Hematopoietic multipotent progenitor cell treated with erythropoietin and hydrocortisone succinate and interleukin-3 and kit ligand, for 15 days (in vitro differentiated cells): ENCODE measurements at regions not wholly inside any gene's neighbourhood (a gene's known extent, or its start where the extent isn't known, plus 50 kb on each side); places are given as distances from the start of the nearest gene placed in this dataset.
"Not testable (repeated sequence)": the region's sequence is repeated elsewhere in the genome, so short reads cannot be mapped to it uniquely, and the experiment has no call there.

ENCODE experiments used
- DNase-seq: peaks from one replicate; pipeline ENCODE4 v3.0.0-alpha.2; 2015; ENCODE audit warnings: low spot score

DNA sequence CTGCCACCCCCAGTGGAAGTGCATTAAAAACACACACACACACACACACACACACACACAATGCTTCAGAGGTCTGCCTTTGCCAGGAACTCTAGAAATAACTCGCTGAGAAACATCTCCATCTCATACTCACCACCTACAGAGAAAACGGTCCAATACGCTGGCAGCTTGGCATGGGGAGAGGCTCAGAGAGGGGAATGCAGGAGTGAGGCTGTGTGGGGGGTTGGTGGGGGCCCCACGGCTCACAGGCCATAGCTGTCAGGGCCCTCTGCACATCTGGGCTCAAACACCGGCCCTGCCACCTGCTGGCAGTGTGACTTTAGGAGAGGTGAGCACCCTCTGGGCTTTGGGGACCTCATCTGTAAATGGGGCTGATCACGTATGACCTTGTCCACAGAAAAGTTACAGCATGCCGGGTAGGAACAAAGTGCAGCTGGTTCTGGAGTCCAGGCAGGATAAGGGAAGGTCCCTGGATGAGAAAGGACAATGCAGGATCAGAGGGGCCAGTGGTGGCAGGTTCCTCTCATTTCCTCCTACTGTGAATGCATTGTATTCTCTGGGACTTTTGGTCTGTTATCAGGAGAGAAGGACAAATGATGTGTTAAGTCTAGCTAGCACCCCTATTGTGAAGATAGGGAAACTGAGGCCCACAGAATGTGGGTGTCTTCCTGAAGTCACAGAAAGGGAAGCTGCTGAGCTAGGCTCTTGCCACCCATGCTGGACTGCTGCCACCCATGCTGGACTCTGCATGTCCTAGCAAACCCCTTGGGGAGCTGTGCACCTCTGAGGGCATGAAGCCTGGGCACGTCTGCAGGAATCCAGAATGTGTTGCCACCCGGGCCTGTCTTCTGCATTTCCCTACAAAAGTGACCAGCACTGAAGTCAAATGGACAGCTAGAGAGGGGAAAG is 404.6 kb downstream of the RPS24 start:
- DNase-seq, result no peak

DNA sequence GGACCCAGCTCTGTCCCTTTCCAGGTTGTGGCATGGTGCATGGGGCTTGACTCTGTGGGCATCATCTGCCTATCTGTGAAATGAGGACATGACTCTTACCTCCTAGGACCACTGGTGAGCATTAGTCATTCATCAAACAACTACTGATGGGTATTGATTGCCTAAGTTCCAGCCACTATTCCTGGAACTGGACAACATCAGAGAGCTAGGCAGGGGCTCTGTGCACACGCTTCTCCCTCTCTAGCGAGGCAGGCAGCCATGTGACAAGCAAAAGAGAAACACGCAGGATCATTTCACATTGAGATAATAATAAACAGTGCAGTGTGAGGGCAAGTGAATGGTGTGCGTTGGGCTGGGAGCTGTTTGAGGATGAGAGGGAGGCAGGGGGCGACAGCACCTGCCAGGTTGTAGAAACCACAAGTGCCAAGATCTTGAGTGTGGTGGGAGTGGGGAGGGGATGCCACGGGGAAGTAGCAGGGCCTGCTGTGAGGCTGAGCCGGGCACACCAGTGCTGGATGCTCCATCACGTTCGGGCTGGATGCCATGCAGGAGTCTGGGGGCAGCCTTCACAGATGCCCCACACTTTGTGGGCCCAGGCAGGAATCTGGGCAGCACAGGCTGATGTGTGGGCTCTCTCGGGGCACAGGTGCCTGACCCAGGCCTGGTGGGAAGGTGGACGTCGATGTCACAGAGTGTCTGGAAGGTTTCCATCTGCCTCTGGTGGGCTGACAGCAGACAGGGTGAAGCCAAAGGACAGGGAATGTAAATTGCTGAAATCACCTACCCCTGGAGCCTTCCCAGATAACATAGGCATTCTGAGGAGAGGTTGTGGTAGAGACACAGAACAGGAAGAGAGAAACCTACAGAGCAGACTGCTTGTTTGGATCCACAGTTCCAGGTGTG is 405.5 kb downstream of the RPS24 start:
- DNase-seq, result no peak

DNA sequence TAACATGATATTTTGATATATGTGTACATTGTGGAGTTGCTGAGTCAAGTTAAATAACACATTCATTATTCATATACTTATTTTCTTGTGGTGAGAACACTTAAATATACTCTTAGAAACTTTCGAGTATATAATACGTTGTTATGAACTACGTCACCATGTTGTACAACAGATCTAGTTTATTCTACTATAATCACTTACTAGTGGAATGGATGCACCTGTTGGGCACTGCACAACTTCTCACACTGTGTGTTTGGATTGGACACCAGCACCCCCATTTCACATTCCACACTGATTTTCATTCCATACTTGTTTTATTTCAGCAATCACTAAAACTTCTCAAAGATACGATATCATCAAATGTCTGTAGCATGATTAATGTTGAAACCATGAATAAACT is 407.3 kb downstream of the RPS24 start:
- no peak for DNase-seq

DNA sequence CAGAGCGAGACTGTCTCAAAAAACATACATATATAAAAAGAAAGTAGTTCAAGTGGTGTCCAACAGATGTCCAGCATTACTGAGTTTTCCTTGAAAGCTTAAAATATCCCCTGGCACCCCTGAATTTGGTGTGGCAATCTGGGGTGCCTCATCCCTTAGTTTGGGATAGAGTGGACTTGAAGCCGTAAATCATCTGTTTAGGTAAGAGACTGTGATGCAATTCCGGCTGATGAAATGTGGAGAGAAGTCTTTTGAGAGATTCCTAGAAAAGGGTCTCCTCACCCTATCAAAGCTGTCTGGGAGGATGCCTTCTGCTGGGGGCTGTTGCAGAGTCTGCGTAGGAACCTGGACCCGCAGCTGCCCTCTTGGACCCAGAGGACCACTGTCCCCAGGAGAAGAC is 408.0 kb downstream of the RPS24 start:
- DNase-seq, result no peak

DNA sequence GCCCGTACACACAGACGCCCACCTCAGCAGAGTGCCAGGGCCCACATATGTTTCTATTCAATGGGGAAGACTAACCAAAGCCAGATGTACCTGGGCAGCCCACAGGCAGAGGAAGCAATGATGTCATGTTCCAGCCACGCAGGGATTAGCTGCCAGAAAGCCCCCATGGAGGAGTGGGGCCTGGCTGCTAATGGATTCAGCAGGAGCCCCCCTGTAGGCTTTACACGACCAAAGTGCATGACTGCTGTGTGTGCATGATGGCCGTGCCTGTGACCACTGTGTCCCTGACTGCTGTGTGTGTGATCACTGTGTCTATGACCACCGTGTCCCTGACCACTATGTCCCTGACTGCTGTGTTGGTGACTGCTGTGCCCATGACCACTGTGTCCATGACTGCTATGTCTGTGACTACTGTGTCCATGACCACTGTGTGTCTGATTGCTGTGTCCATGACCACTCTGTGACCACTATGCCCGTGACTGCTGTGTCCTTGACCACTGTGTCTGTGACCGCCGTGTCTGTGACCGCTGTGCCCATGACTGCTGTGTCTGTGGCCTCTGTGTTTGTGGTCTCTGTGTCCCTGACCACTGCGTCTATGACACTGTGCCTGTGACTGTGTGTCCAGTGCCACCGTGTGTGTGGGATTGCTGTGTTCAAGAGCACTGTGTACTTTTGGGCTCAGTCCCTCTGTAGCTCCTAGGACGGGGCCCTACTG is 409.3 kb downstream of the RPS24 start:
- DNase-seq, result no peak

DNA sequence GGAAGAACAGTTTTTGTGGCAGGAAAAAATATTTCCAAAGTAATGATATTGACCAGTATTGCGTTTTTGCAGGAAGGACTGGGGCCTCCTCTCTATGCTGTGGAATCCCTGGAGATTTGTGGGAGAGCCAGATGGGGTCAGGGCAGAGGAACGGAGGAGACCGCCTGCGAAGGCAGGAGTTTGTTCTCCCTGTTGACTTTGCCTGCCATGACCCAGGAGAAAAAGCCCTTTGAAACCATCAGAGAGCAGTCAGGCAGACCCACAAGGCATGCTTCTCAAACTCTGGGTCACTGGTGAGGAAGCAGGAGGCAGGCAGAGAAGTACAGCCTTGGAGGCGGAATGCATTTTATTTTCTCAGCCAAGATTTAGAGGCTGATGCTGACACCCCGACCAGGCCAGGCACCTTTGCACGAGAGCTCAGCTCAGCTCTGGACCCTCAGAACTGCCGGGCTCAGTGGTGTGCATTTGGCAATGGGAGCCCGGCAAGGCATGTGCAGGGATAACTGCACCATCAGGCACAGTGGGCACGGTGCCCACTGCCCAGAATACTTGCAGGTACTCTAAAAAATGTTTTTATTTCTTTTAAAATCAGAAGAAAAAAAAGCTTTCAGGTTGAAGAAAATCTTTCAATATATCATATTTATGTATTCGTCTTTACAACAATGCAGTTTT is 410.4 kb downstream of the RPS24 start:
- DNase-seq, result no peak

DNA sequence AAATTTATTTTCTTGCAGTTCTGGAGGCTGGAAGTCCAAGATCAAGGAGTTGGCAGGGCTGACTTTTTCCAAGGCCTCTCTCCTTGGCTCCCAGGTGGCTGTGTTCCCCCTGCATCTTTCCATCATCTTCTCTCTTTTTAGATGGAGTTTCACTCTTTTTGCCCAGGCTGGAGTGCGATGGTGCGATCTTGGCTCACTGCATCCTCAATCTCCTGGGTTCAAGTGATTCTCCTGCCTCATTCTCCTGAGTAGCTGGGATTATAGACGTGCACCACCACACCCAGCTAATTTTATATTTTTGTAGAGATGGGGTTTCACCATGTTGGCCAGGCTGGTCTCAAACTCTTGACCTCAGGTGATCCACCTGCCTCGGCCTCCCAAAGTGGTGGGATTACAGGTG is 411.1 kb downstream of the RPS24 start:
- DNase-seq, result not testable (repeated sequence)

DNA sequence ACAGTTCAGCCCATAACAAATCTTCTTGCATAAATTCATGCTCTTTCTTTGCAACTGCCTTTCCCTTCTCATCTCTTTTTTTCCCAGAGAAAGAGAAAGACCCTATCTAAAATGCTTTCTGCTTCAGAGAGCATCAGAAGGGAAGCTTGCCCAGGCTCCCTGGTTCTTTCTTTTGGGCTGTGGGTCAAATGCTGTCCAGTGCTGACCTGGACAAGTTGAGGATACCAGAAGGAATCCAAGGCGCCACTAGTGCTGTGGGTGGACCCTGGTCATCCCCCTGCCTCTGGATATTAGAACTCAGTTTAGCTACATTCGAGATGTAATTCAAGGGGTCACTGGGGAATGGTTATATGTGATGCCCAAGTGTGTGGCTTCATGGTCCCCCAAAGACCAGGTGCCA is 411.6 kb downstream of the RPS24 start:
- DNase-seq, result no peak

DNA sequence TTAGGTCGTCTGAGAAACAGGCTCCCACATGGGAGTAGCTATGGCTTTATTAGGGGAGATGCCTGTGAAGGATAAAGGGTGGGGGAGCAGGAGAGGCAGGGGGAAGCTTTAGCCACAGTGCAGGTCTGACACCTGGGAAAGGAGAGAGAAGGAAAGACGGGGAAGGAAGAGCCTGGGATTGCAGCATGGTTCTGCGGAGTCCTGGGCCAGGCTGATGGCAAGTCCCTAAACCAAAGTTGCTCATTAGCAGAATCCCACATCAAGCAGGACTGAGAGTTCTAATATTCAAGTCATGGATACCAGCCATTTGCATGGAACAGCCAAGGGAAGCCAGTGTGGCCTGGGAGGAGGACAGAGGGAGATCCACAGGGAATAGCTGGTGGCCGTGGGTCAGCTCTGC is 414.8 kb downstream of the RPS24 start:
- no peak for DNase-seq

DNA sequence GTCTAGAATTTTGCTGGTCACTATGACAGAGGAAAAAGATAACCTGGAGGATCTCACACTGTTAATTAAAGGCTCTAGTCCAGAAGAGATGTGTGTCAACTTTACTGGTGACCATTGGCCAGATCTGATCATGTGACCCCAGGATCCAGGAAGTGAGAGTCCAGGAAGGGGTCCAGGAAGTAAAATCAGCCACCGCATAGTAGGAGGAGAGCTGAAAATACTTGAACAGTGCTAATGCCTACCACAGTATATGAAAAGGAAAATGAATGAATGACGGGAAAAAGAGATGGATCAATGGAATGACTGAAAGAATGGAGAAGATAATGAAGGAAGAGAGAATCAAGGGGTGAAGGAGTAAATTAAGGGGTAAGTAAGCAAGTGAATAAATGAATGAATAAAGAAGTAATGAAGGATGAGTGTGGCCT is 415.3 kb downstream of the RPS24 start:
- no peak for DNase-seq

DNA sequence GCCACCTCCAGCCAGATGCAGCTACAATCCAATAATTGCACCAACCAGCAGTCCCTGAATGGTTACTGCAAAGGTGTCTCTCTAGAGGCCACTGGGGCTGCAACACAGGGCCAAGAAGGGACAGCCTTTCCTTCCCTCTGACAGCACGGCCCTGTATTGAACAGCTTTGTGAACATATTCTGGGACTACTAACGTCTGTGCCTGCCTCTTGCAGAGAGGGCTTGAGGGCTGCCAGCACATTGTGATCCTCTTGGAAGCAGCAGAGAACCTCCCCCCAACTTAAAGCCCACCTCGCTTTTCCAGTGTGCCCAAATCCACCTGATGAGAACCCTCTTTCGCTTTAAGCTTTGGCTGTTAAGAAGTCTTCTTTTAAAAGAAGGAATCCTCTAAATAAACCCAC is 415.9 kb downstream of the RPS24 start:
- no peak for DNase-seq

DNA sequence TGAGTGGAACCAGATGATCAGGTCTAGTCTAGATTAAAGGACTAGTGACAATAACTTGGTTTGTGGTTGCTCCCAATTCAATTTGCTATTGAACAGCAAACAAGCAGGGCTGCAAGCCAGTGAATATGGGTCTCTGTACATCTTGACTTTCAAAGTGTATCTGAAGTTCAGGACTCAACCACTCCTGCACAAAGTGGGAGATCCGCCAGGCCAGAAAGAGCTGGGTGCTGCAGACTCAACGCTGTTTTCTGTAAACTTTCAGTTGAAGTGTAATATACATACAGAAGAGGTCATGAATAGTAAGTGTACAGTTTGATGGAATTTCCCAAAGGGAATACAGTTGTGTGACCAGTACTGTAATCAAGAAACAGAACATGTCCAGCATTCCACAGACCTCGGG is 416.6 kb downstream of the RPS24 start:
- no peak for DNase-seq

DNA sequence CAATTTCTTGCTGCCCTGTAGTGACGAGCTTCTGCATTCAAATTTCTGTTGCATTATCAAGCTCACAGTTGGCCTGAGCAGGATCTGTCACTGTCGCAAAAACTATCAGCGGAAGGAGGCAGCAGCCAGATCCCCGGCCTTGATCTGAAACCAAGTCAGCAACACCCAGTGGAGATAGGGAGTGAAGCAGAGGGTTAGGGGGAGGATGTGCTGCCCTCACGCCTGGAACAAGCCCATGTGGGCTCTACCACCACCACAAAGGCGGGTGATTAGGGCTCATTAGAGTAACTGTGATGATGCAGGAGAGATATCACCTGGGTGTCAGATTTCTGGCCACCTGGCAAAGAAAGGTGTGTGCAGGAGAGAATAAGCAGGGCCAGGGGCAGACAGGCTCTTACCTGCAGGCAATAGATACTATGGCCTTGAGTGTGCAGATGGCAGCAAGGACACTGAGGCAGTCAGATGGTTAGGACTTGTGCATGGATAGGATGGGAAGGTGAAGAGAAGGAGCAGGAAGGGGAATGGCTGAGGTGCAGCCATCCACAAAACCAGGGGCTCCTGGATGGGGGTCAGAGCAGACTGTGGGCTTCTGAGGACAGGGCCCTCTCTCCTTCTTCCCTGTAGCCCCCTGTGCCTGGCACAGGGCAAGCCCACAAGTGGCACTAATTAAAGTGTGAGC is 417.3 kb downstream of the RPS24 start:
- no peak for DNase-seq

DNA sequence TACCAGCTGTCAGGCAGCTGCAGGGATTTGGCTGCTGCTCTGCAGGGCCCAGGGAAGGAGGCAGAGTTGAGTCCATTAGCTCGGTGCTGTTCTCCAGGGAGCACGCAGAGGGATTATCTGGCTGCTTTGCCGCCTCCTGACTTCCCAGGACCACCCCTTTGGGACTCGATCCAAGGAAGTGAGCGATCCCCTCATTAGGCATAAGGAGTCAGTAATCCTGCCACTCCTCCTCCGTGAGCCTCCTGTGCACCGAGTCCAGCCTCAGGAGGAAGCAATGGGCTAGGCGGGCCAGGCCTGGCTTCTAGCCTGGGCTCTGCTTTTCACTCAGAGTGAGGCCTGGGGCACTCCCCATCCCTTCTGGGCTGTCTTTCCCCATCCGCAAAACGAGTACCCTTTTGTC is 417.9 kb downstream of the RPS24 start:
- no peak for DNase-seq

DNA sequence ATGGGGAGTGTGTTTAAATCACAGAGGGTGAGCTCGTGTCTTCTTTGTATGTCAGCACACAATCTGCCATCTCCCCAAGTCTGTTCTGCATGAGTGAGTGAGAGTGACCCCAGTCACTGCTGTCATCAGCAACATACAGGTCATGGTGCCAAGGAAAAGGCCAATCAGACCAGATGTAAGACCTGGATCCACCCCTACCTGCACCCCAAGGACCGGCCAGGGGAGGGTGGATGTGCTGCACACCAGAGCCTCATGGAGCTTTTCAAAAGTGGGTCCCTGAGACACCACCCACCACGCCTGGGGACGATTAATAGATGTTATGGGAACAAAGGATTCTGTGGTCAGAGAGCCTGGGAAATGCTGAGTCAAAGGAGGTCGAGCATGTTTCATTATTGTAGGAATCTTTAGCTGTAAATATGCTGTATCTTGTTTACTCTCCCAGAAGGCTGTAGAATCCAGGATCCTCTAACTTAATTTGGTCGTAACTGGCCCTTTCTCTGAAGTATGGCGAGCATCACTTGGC is 420.5 kb downstream of the RPS24 start:
- DNase-seq, result no peak

DNA sequence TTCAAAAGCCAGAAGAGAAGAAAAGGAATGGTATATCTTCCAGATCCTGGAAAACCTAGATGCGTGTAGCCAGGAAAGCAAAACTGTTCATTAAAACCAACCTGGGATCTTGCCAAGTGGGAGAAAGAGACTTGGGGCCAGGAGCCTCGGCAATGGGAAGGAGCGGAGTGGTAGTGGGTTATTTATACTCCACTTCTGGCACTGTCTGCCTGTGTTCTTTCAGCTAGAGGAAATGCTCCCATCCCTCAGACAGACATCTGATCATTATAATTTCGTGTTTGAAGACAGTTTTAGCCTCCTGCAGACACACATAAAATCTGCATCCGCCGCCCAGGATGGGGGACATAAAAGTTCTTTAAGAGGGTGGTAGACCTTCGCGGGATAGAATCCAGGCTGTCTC is 421.6 kb downstream of the RPS24 start:
- no peak for DNase-seq

DNA sequence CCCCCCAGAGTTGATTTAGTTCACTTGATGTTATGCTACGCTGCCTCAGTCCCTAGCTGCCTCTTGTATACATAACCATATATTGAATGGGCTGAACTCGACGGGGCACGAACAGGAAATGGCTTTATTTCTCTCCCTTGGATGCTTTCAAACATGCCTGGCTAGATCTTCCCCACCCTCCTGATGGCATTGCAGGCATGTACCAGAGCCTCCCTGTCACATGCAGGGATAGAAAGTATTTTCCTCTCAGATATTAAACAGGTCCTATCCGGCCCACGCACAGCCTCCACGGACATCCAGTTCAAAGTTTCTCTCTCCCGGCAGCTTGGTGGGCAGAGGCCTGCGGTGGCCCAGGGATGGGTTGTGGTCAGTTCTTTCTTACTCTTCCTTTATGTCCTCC is 422.1 kb downstream of the RPS24 start:
- DNase-seq, result no peak

DNA sequence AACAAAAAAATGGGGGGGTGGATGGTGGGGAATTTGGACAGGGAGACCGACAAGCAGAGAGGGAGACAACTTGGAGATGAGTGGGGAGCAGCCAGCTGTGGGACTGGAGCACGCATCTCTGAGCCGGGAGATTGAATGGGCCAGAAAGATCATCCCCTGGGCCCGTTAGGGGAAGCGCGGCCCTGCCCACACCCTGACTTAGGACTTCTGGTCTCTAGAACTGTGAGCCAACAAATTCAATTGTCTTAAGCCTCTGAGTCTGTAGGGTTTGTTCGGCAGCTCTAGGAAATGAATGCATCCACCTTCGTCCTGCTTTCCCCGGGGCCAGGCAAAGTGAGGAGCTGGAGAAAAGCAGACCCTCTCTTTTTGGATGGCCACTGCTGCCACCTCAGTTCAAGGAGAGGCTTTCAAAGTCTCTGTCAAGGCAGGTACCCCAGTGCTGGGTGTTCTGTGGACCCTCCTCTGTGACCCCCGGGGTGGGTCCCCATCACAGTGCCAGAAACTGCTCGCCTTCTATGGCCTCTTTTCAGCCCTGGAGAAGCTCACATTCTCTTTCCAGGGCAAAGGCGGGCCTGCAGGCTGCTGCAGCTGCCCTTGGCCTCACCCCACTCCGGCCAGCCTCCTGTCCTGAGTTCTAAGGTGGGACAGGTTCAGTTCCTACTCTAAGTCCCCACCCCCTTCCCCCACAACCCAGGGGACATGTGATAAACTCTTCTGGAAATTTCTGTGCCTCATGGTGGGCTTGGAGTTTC is 423.2 kb downstream of the RPS24 start:
- DNase-seq, result no peak

DNA sequence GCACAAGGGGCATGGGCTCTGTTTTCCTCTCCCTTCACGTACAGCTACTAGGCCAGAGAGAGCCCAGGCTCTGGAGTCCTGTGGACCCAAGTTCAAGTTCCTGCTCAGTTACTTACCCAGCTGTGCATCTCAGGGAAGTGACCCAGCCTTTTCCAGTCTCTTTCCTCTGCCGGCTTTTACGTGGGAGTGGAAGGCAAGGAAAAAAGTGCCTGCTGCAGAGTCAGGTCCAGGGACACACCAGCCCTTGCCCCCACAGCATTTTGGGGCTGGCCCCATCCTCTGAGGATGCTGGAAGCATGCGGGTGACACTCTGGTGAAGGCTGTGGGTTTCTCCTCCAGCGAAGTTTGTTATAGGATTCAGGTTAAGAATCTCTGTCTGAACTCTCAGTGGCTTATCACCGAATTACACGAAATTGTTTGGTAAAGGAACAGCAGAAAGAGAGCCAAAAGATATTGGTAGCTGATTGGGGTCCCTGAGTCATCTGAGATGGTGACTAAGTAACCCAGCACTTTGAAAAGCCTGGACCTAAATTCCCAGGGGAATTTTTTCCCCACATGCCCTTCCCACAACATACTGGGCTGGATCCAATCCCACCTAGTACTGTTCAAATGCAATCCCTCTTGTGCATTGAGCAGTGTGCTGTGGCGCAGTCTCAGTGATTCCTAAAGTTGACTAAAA is 424.3 kb downstream of the RPS24 start:
- DNase-seq, result no peak
